ENCODE measurements at regions not wholly inside any gene's neighbourhood (a gene's known extent, or its start where the extent isn't known, plus 50 kb on each side); places are given as distances from the start of the nearest gene placed in this dataset.
A peak's percentile ranks its signal among the peaks of the same experiment; 100 is the strongest.

- no peaks in the 10 kb centered on the region for H3K27me3 ChIP-seq (replicated peaks in 1 of 4; ENCODE audit: control insufficient read depth in 3 of 4, extremely low read depth in 1 of 4, insufficient read depth in 3 of 4, low read length in 3 of 4)
- no peak for FAIRE-seq
- peak; percentile 26; the same call in 1 of the 2 replicates for TF ChIP-seq CEBPB (IDR thresholded peaks at IDR 0.05; ENCODE audit: low read depth, low read length)
- TF ChIP-seq JUND (IDR thresholded peaks at IDR 0.05; ENCODE audit: low read length) = no peak
- no peak for TF ChIP-seq SAP30 (IDR thresholded peaks at IDR 0.05; ENCODE audit: insufficient read depth, insufficient replicate concordance, low read length)
Observed at GRCh38 chr2:79320871-79321270, 161.3 kb upstream of the REG3A start.

More at GRCh38 chr2:79320871-79321270, 161.3 kb upstream of the REG3A start:
- DNase-seq (ENCODE audit: low read depth in 1 of 2, low spot score in 2 of 2) = no peak
- H4K8ac ChIP-seq (ENCODE audit: extremely low read depth, insufficient read depth, low read length) = no peak overlapping the region
- no peak overlapping the region for H2BK20ac ChIP-seq (ENCODE audit: low read length)
- H3K4me2 ChIP-seq (ENCODE audit: insufficient read depth in 1 of 2, low read depth in 2 of 2, low read length in 2 of 2) = no peak overlapping the region
- no peaks in the 10 kb centered on the region for H4K20me1 ChIP-seq (replicated peaks in 1 of 2; ENCODE audit: control insufficient read depth in 1 of 2, insufficient read depth in 2 of 2, low read length in 2 of 2)
- H3K4me3 ChIP-seq (ENCODE audit: extremely low read depth in 1 of 4, insufficient read depth in 2 of 4, low read depth in 3 of 4, low read length in 4 of 4) = no peak overlapping the region
- ChIA-PET CTCF (ENCODE audit: partially characterized antibody) (no interaction called here), POLR2A (ENCODE audit: partially characterized antibody) (no interaction called here)
- no peak overlapping the region for H4K5ac ChIP-seq (ENCODE audit: insufficient read length, low read depth, low read length)
- H3K23ac ChIP-seq (ENCODE audit: insufficient read length) = no peak overlapping the region
- H2BK120ac ChIP-seq (replicated peaks; ENCODE audit: low read depth, low read length) = no peak overlapping the region
- no peak overlapping the region for H3K18ac ChIP-seq (ENCODE audit: extremely low read depth, low read length)
- no peak overlapping the region for H2BK15ac ChIP-seq (ENCODE audit: low read length)
- H2AK5ac ChIP-seq (ENCODE audit: low read depth, low read length) = no peak overlapping the region
- no peak overlapping the region for H2BK12ac ChIP-seq (ENCODE audit: low read depth, low read length)
- no peaks in the 10 kb centered on the region; the same call in 1 of the 2 replicates for H3K23me2 ChIP-seq (ENCODE audit: low read depth, low read length)
- no peak overlapping the region for H2AFZ ChIP-seq (ENCODE audit: low read length)
- no peaks in the 10 kb centered on the region for H3K4me1 ChIP-seq (replicated peaks in 1 of 4; ENCODE audit: control insufficient read depth in 3 of 4, insufficient read depth in 4 of 4, low read length in 3 of 4)
- no peak overlapping the region for H3K9ac ChIP-seq (replicated peaks in 1 of 4; ENCODE audit: extremely low read depth in 1 of 4, low read depth in 3 of 4, low read length in 3 of 4)
- H4K91ac ChIP-seq (replicated peaks; ENCODE audit: insufficient read length, low read length) = no peak overlapping the region
- no peaks in the 10 kb centered on the region for H3K79me1 ChIP-seq (ENCODE audit: low read depth, low read length)
- H3K4ac ChIP-seq (replicated peaks; ENCODE audit: insufficient read length, low read depth, low read length) = no peak overlapping the region
- 100% methylated on average over 1 of the region's 1 CpG; no CpG with 5 or more reads in 1 of the 2 experiments for WGBS, 2 experiments (ENCODE audit: extremely low coverage in 1 of 2, insufficient coverage in 1 of 2, insufficient read length in 1 of 2, insufficient replicate concordance in 2 of 2, low coverage in 1 of 2, low lambda C conversion rate in 2 of 2, missing lambda C conversion rate in 1 of 2)
- H3K9me3 ChIP-seq (ENCODE audit: insufficient read depth in 2 of 2, low read depth in 1 of 2, low read length in 1 of 2) = no peaks in the 10 kb centered on the region
- no peak overlapping the region for H2BK5ac ChIP-seq (ENCODE audit: low read depth, low read length)
- H3K56ac ChIP-seq (replicated peaks; ENCODE audit: insufficient read length, low read depth, low read length) = no peak overlapping the region
- H3K36me3 ChIP-seq (ENCODE audit: control insufficient read depth in 2 of 4, insufficient read depth in 4 of 4, low read length in 3 of 4) = no peaks in the 10 kb centered on the region
- no peak overlapping the region for H3K14ac ChIP-seq (ENCODE audit: insufficient read length)
- no peaks in the 10 kb centered on the region for H3K79me2 ChIP-seq (ENCODE audit: control insufficient read depth in 1 of 2, insufficient read depth in 2 of 2, low read length in 2 of 2)
- no peak overlapping the region for H3K27ac ChIP-seq (ENCODE audit: low read depth, low read length)

Measured in H1 (cell line).